ENCODE measurements at regions not wholly inside any gene's neighbourhood (a gene's known extent, or its start where the extent isn't known, plus 50 kb on each side); places are given as distances from the start of the nearest gene placed in this dataset.

- TF ChIP-seq CTCF (IDR thresholded peaks at IDR 0.05), result no peak
- no peak for TF ChIP-seq POLR2A (IDR thresholded peaks at IDR 0.05)
- no peak for TF ChIP-seq POLR2AphosphoS5 (IDR thresholded peaks at IDR 0.05)
- TF ChIP-seq EP300 (IDR thresholded peaks at IDR 0.05), result no peak
Observed at GRCh38 chr12:89250213-89250612, 102.1 kb downstream of the DUSP6 start.

Measured in gastroesophageal sphincter (tissue), 3 donors.